NCI-H1048 (cell line): ENCODE measurements at regions not wholly inside any gene's neighbourhood (a gene's known extent, or its start where the extent isn't known, plus 50 kb on each side); places are given as distances from the start of the nearest gene placed in this dataset.

Source experiments
- DNase-seq: peaks from one replicate; lab custom pipeline; 2025; lab: John Stamatoyannopoulos, UW

DNA sequence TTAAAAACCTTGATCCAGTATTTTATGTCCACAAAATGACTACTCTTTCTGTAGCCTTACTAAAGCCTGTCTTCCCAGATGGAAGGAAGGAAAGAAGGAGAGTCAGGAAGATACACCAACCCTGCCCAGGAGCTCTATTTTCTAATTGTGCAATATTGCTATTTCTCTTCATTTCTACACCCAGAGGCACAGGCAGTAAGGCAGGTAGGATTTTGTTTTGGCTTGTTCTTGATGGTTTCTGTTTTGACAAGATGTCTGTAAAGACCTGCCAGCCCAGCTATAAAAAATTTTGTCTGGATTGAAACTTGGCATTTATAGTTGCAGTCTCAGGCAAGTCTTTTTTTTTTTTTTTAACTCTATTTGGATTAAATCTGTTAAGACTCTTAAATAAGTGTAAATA is 587.5 kb upstream of the ARID1B start:
- DNase-seq, result no peak

DNA sequence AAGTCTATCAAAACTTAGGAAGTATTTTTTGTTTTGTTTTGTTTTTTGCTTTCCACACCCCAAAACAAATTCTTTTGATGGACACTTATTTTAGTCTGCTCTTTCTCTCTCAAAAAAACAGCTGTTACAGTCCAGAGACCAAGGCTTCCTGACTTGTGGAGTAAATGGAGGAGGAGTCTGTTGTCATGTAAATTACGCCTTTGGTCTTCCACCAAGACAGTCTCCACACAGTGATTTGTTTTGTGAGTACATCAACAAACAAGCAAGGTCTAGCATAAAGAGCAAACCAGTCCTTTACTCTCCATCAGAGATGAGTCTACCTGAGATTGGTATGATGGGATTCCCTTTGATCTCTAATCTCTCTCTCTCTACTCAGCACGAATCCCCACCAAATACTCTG is 588.0 kb upstream of the ARID1B start:
- DNase-seq, result no peak

DNA sequence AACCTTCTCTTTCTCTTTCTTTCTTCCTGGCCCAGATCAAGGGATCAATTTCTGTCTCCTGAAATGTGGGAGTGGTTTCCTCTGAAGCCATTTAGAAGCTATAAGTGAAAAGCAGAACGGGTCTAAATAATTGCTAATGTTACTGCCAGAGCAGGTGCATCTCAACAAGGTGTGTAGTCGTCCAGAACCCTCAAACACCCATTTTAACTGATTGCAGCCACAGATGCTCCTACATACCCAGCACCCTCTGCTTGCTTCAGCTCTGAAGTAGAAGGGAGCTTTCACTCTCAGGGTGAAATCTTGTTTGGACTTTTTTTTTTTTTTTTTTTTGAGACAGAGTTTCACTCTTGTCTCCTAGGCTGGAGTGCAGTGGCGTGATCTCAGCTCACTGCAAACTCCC is 592.1 kb upstream of the ARID1B start:
- DNase-seq, result no peak

DNA sequence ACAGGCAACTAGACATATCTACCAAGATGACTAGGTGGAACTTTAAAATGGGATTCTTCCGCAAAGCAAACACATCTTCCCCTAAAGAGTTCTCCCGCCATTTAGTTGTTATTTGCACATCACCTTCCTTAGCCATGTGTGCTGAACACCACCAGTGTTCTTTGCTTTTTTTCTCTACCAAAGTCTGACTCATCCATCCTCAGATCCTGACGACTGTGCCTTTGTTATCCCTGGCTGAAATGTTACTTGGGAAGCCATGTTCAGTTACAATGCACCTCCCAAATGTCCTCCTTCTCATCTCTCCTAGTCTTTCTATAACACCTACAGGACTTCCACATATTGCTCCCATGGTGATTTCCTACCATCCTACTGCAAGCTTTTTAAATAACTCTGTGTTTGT is 593.5 kb upstream of the ARID1B start:
- DNase-seq, result no peak

DNA sequence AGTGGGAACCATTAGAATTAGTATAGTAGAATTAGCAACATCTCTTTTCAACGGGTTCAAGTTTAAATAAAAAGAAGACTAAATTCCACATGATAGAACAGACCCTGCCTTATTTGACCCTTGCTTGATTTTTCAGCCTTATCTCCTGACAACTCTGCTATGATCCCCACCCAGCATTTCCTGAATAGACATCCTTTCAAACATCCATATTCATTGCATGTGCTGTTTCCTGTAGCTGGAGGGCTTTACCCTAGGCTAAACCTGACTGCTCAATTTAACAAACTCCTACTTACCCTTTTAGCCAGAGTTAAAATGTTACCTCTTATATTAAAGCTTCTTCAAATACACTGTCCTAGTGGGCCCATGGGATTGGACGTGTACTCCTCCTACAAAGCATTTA is 594.8 kb upstream of the ARID1B start:
- DNase-seq, result no peak

DNA sequence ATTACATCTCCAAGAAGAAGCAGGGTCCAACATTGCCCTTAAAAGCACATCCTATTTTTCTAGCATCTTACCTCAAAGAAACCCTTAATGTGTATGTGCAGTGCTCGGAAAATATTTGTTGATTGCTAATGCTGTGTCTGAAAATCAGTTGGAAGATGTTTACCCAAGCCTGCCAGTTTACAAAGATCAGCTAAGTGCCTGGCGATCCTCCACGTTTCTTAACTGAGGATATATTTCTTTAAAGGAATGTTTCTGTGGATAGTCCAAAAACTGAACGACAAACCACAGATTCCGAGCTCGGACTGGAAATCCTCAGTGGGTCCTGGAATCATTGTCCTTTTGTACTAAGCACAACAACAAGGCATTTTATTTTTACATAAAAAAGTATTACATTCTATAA is 595.7 kb upstream of the ARID1B start:
- no peak for DNase-seq

DNA sequence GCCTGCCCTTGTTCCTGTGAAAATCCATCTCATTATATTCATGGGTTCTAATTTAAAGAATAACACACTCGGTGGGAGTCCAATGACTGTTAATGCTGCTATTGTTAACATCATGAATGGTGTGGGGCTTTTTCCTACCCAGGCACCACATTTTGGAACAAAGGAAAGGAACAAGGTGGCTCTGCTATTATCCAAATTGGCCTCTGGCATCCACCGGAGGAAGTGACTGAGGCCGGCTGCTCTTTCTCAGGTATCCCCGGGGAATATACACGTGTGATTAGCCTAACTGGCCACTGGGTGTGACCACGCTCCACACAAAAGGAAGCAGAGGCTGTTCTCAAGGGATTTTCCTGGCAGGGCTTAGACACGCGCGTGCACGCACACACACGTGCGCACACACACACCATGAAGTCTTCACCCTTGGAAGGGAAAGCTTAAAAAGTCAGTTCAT is 601.2 kb upstream of the ARID1B start:
- no peak for DNase-seq

DNA sequence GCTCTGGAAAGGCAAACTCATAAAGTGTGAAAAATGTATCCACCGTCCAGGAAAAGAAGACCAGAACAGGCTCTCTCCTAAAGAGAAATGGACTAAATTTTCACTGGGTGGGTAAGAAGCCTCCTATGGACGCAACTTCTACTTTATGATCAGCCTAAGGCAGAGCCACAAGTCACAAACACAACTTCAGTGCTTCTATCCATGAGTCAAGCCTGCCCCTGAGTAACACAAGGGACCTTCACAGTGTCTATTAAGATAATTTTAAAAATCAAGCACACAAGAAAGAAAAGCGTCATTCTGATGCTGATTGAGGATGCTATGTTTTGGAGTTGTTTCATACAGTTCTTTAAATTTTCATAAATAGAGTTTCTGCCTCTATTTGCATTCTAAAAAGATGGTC is 601.7 kb upstream of the ARID1B start:
- no peak for DNase-seq

DNA sequence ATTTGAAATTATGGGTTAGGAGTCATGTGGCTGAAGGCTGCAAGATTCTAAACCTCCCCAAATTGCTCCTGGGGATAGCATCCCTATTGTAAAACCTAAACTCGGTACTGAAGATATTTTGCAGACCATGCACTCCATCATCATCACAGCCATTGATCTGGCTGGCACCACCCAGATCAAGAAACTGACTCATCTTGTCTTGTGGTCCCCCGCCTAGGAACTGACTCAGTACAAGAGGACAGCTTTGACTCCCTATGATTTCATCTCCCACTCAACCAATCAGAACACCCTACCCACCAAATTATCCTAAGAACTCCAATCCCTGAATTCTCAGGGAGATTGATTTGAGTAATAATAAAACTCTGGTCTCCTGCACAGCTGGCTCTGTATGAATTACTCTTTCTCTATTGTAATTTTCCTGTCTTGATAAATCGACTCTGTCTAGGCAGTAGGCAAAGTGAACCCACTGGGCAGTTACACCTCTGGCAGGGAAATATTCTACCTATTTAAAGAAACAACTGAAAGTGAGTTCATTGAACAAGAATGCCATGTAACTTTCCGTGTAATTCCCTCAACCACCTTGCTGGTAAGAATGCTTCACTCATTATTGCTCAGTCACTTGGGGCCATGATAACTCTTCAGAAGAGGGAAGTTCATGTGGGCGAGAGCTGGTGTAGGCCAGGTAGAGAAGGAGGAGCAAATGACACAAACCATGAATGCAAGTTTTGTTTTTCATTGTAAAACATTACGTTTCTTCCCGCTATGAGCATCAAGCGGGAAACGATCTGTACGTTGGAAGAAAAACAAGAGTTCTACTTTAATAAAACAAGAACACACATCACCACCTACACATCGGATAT is 602.9 kb upstream of the ARID1B start:
- no peak for DNase-seq

DNA sequence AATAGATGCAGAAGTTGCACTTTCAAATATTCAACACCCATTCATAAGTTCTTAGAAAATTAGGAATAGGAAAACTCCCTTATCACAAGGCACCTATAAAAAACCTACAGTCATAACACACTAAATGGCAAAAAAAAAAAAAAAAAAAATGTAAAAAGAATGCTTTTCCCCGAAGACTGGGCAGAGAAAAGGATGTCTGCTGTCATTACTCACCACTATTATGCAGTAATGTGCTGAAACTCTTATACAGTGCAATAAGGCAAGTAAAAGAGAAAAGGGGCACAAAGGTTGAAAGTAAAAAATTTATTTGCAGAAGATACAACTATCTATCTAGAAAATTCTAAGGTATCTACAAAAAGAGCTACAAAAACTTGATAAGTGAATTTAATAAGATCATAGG is 607.8 kb upstream of the ARID1B start:
- no peak for DNase-seq

DNA sequence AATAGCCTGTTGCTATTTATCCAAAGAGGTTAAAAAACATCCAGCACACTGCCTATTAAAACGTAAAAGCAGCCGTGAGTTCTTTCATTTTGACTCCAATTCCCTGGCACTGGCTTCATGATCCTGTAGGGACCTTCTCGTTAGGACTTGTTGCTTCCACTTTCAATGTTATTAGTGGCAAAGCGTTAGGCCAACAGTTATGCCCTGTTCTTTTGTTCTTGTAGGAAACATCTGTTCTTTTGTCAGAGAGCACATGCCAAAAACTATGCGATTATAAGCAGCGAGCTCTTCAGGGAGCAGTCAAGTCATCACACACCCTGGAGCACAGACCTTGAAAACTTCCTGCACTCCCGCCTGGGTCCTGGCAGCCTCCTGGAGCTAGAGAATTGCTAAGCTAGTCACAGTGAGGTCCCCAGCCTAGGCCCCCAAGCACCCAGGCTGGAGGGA is 609.5 kb upstream of the ARID1B start:
- no peak for DNase-seq

DNA sequence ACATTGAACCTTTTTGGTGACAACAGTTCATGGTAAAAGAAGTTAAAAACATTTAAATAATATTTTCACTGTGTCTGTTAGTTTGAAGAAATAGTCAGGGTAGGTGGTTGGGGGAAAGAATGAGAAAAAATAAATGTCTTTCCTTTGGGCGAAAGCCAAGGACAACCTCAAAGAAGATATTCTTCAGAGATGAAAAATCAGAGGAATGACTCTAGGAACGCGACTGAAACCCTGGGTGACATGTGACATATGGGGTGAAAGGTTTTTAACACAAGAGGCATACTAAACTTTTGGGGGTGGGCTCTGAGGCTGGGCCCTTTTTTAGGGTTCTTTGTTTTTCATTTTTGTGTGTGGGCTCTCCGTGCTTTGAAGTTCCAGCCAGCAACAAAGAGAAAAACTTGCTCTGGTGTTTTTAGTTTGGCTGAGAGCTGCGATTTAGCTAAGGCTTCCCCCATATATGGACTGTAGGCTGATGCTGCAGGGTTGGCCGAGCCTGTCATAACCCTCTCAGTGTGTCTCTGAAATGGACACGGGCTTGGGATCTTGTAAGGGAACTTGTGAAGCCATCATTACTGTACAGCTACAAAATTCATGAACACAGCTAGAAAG is 610.1 kb upstream of the ARID1B start:
- DNase-seq, result no peak

DNA sequence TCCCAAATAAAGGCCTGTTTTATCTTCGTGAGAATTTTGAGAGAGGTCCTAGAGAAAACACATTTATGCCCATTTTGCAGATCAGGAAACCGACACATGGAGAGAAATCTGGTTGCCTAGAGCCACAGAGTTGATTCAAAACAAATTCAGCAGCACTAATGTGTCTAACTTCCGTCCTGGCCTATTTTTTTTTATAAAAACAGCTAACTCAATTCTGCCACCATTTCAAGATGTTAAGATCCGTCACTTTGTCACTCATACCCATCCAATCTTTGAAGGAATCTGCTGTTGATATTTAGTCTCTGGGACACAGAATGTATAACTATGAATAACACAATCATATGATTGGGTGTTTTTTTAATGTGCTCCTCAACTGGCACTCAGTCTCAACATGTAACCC is 611.1 kb upstream of the ARID1B start:
- DNase-seq, result no peak

DNA sequence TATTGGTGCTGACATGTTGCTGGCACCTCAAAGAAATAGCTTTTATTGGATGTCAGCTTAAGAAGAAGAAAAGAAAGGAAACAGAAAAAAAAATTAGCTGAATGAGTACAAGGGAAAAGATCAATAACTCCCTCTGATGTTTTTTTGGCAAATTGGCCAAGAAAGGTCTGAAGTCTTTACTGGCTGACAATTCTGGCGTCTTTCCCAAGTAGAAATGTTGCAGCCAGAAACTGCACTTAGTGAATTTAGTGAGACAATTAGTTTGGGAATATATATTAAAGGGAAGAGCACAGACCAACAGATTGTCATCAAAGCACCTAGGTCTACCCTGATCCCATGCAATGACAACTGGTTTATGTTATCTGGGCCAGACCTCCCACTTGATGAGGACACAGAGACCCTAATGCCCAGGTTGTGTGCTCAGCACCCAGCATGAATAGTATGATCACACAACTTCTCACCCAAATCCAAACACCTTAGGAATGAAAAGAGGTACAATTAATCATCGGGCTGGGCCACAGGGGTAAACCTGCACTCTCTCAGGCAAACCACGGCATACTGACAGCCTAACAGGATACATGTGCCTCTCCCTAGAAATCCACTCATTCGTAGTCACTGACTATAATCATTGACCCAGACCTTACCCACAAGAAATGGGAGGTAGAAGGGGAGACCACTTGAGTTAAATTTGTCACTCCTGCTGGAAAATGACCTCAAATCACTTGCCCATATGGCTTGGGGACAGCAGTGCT is 612.3 kb upstream of the ARID1B start:
- DNase-seq, result no peak

DNA sequence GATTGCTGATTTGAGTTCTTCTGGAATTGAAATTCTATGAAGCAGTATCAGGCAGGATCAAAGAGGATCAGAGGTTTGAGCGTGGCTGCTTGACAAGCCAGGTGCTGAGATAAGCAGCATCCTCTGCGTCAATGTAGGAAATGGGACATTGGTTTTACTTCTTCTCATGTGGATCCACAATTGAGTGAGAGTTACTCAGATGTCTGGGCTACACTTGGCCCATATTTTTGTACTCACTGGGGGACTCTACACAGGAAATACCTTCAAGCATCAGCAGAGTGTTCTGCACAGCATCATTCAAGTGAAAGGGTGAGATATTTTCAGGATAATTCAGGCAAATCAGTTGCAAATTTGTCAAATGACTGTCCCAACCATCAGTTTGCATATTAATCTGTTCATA is 613.9 kb upstream of the ARID1B start:
- DNase-seq, result no peak

DNA sequence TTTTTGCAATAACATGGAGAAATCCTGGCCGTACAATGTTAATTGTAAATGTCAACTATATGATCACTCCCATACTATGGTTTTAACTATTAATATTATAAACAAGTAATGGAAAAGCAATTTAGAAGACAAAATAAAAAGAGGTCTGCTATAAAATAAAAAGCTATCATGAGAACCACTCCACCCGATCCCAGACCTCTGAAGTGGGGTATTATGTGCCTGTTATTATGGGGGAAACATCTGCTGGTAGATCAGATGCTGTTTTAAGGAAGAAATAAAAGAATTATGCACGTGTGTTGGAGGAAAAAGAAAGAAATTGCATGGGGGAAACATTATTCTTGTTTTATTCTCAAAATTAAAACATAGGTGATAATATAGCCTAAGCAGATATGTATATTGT is 615.7 kb upstream of the ARID1B start:
- no peak for DNase-seq

DNA sequence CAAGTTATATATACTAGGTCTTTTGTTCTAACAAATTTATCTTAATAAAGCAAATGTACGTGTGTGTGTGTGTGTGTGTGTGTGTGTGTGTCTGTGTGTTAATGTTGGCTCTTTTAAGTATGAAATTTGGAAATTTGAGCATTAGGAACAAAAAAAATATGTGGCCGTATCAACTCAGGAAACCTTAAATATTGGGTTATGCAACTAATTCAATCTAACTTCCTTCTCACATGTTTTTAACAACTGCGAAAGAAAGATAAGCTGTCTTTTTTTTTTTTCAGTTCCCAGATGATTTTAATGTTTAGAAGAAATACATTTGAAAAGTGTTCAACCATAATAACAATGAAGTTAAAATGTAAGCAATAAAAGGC is 616.4 kb upstream of the ARID1B start:
- DNase-seq, result no peak

DNA sequence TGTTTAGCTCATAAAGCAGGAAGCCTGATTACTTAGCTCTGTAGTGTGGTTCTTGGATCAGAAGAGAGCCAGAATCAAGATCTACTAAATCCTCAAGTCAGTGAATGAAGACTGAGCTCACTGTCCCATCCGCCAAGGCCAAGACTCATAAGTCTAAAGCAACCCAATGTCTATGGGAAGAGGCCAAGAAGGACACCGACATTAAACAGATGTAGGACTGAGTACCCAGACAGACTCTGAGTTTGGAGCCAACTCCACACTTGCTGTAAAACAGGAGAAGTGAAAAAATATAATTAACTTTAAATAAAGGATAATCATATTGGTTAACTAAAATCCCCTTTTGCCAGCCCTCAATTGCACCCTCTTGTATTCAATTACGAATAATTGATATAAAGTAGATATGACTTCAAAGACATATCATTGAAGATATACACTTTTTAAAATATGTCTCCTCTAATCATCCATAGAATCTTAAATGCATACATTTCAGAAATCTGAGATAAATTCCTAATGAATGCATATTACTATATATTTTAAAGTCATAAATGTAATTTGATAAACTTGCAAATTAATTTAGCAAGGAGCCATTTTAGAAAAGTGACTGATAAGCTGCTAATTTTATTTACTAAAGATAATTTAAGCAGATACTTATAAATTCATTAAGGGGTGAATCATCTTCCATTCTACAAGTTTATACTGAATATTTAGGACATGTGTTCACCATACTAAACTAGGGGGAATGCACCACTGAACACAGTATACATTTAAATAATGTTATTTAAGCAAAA is 617.0 kb upstream of the ARID1B start:
- DNase-seq, result no peak

DNA sequence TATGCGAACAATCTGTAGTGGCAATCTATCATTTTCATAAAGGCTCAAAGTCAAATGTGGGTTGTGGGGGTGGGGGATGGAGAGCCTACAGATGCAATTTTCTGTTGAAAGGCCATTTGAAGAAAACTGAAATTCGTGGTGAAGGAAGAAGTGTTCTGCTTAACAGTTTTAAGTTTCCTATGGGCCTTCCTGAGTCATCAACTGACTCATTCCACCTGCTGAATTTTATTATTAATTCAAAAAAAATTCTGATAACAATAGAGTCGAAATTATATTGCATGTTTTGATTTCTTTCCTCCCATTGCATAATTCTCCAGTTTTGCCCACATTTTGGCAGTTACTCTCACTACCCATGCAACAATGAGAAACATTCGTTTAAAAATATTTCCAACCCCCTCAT is 622.3 kb upstream of the ARID1B start:
- DNase-seq, result no peak

DNA sequence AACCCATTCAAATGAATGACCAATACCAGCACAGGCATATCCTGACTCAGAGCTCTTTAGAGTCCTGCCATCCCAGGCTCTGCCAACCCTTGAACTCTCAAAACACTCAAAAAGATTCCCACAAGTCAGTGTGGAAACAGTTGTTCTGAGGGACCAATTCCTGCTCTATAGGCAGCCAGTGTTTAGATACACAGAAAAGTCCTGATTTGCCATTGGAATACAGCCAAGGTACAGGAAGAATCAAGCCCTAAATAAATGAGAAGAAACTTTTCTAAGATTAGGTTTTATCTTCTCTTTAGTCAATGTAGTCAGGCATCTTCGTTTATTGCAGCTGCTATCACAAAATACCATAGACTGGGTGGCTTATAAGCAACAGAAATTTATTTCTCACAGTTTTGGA is 626.8 kb upstream of the ARID1B start:
- DNase-seq, result no peak

DNA sequence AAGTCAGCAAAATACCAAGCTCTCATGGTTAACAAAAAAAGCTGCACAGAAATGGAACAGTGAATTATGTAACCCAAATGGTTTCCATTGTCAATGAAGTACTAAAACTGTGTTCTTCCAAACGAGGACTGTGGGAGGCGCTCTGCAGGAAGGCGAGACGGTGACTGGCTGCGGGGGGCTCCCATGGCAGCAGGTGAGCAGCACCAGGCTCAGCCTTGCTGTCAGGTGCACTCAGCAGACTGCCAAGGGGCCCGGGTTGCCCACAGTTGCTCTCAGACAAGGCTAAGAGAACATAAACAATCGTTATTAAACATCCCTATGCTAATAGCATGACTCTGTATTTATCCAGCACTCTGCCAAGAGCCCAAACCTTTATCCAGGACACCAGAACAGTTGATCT is 630.3 kb upstream of the ARID1B start:
- no peak for DNase-seq

DNA sequence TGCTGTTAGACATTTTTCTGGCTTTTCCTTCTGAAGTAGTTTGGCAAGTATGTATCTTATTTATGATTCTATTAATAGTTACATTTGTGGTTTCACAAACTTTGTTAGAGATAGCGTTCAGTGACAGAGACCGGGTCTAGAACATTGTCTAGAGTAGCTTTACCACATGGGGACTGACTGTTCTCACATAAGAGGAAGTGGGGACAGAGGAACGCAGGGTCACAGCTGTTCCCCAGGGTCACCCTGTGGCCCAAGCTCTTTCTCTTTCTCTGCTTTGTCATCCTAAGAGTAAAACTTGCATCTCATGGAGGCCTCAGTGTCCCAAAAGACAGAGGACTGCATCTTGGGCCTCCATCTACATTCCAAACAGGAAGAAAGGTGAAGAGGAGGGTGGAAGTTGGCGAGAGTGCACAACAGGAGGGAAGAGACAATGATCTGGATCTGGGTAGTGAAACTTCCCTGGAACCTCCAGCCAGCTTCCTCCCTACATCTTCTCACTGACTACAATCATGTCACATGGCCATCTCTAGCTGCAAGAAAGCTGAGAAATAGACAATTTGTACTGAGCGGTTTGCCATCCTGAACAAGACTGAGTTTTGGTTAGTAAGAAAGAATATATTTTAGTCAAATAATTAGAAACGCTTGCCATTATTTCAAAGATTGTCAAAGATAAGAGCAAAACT is 645.8 kb upstream of the ARID1B start:
- no peak for DNase-seq
